Common myeloid progenitor, CD34-positive (primary cell): ENCODE measurements at regions not wholly inside any gene's neighbourhood (a gene's known extent, or its start where the extent isn't known, plus 50 kb on each side); places are given as distances from the start of the nearest gene placed in this dataset.

Experiments
- CTCF ChIA-PET: fragments of 350-600 bp; sonication (Branson Sonifier 250); formaldehyde crosslinking; loops from one replicate; lab custom pipeline; 2021; ENCODE audit warnings: antibody characterized with exemption; lab: Charles Lee
- POLR2A ChIA-PET: fragments of 350-600 bp; sonication (Branson Sonifier 250); formaldehyde crosslinking; loops from one replicate; lab custom pipeline; 2021; ENCODE audit warnings: antibody characterized with exemption; lab: Charles Lee
- DNase-seq, 3 donors: peaks; one replicate each; pipeline versions ENCODE4 v3.0.0 to v3.0.0-alpha.2; 2013
- H3K27ac ChIP-seq, 2 experiments: 1 replicate in 1 of 2; 2 replicates in 1 of 2; pipeline ENCODE4 v1.7.0; 2013; ENCODE audit warnings: inconsistent platforms in 2 of 2, low read length in 2 of 2, mild to moderate bottlenecking in 2 of 2, low read depth in 1 of 2, moderate library complexity in 1 of 2; ENCODE audit not compliant: severe bottlenecking in 2 of 2, insufficient read depth in 1 of 2, poor library complexity in 1 of 2
- H3K27me3 ChIP-seq, 5 experiments: replicated peaks in 2 of 5; 1 replicate in 3 of 5; 2 replicates in 2 of 5; pipeline versions ENCODE4 v1.6.1 to v1.7.0; 2013; ENCODE audit warnings: low read length in 4 of 5, mild to moderate bottlenecking in 2 of 5, moderate library complexity in 2 of 5, inconsistent platforms in 1 of 5; ENCODE audit not compliant: insufficient read depth in 5 of 5, control insufficient read depth in 4 of 5
- H3K36me3 ChIP-seq, 4 experiments: 1 replicate in 2 of 4; 2 replicates in 2 of 4; pipeline versions ENCODE4 v1.6.1 to v1.7.0; 2013; ENCODE audit warnings: low read length in 3 of 4, control low read depth in 1 of 4, mild to moderate bottlenecking in 1 of 4; ENCODE audit not compliant: control insufficient read depth in 4 of 4, insufficient read depth in 4 of 4
- H3K4me1 ChIP-seq, 4 experiments: 1 replicate in 3 of 4; 2 replicates in 1 of 4; pipeline versions ENCODE4 v1.6.1 to v1.7.1; 2013; ENCODE audit warnings: low read length in 3 of 4, mild to moderate bottlenecking in 3 of 4, control low read depth in 1 of 4, inconsistent platforms in 1 of 4, moderate library complexity in 1 of 4; ENCODE audit not compliant: control insufficient read depth in 4 of 4, insufficient read depth in 4 of 4; ENCODE audit errors: control extremely low read depth in 1 of 4
- H3K4me3 ChIP-seq, 7 experiments: 1 replicate in 4 of 7; 2 replicates in 3 of 7; pipeline versions ENCODE4 v1.5.1 to v1.7.0; 2013; ENCODE audit warnings: mild to moderate bottlenecking in 7 of 7, low read length in 6 of 7, moderate library complexity in 6 of 7, inconsistent platforms in 2 of 7, low read depth in 2 of 7, control low read depth in 1 of 7; ENCODE audit not compliant: insufficient read depth in 4 of 7, control insufficient read depth in 1 of 7; ENCODE audit errors: extremely low read depth in 1 of 7
- H3K9me3 ChIP-seq, 5 experiments: 1 replicate in 4 of 5; 2 replicates in 1 of 5; pipeline versions ENCODE4 v1.6.1 to v1.7.1; 2013; ENCODE audit warnings: low read length in 4 of 5, mild to moderate bottlenecking in 2 of 5, inconsistent platforms in 1 of 5, low read depth in 1 of 5, moderate library complexity in 1 of 5; ENCODE audit not compliant: control insufficient read depth in 4 of 5, insufficient read depth in 2 of 5; ENCODE audit errors: control extremely low read depth in 1 of 5
- WGBS: methylation state at CpG from one replicate; pipeline ENCODE4 v1.1.5; 2013; ENCODE audit not compliant: insufficient coverage; 5-methylcytosine and 5-hydroxymethylcytosine counted together

DNA sequence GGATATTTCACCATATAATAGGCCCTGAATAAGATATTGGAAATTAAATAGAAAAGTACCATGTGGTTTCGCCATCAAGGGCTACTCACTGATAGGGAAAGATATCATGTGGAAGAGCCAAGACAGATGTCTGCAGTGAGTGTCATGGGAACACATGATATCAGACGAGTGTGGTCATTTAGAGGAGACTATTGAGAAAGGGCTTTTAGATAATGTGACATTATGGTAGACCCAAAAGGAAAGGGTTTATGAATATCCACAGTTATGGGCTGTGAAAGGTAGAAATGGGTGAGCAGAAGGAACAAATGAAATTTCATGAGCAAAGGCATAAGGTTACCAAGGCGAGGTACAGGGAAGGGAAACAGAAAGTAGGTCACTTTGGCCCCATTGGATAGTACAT lies 182.3 kb upstream of the PRSS16 start:
- Histone ChIP-seq H3K27ac (no peak overlapping the region), H3K4me3 (no peak overlapping the region), H3K4me1 (no peaks in the 10 kb centered on the region), H3K36me3 (no peaks in the 10 kb centered on the region), H3K27me3 (peaks cover 0 to 10% (median 2%) of the 10 kb centered on the region in 5 experiments), H3K9me3 (no peaks in the 10 kb centered on the region)
- ChIA-PET POLR2A (no interaction called here), CTCF (no interaction called here)
- peak in 1 of 3 donors; percentile 2 for DNase-seq
- 93% methylated on average over 3 of the region's 3 CpGs for WGBS

DNA sequence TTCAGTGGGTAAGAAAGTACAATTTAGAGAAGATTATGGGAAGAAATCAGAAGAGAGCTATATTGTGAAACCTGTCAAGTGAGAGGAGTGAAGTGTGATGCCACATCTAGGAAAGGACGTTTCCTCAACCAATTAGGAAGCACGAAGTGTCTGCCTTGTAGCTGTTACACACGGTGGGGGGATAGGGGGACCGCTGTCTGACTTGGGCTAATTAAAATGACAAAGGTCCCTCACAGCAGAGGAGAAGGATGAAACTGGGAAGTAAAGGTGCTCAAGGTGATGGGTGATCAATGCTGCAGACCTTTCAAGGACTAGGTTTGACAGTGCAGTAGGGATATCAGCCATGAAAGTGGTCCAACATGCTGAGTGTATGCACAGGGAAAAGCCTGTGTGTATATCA lies 181.1 kb upstream of the PRSS16 start:
- H3K9me3 ChIP-seq, result no peaks in the 10 kb centered on the region
- WGBS, result 73% methylated on average over 4 of the region's 4 CpGs
- POLR2A ChIA-PET, result no interaction called here
- peaks cover 0 to 12% (median 3%) of the 10 kb centered on the region in 5 experiments for H3K27me3 ChIP-seq
- CTCF ChIA-PET, result no interaction called here
- no peak overlapping the region for H3K4me3 ChIP-seq
- no peaks in the 10 kb centered on the region for H3K36me3 ChIP-seq
- no peak for DNase-seq
- H3K27ac ChIP-seq, result no peak overlapping the region
- H3K4me1 ChIP-seq, result no peaks in the 10 kb centered on the region

DNA sequence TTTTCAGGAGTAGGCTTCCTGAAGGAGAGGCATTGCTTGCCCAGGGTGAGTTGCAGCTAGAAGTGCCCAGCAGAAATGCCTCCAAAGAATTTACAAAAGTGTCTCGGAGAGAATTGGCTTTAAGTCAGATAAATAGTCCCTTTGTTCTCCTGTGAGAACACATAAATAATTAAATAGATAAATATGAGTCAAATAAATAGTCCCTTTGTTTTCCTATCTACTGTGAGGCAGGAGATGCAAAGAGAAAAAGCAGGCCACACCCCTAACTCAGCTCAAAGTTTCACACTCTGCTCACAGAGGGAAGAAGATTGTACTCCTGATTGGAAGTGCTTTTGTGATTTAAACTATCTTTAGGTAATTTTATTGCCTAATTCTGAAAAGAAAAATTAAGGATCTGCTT lies 180.7 kb upstream of the PRSS16 start:
- H3K4me1 ChIP-seq, result no peaks in the 10 kb centered on the region
- H3K36me3 ChIP-seq, result no peaks in the 10 kb centered on the region
- ChIA-PET POLR2A (no interaction called here), CTCF (no interaction called here)
- H3K27ac ChIP-seq, result no peak overlapping the region
- no CpG with 5 or more reads among the region's 1 CpG for WGBS
- no peaks in the 10 kb centered on the region for H3K9me3 ChIP-seq
- peaks cover 0 to 13% (median 3%) of the 10 kb centered on the region in 5 experiments for H3K27me3 ChIP-seq
- no peak overlapping the region for H3K4me3 ChIP-seq
- no peak for DNase-seq

DNA sequence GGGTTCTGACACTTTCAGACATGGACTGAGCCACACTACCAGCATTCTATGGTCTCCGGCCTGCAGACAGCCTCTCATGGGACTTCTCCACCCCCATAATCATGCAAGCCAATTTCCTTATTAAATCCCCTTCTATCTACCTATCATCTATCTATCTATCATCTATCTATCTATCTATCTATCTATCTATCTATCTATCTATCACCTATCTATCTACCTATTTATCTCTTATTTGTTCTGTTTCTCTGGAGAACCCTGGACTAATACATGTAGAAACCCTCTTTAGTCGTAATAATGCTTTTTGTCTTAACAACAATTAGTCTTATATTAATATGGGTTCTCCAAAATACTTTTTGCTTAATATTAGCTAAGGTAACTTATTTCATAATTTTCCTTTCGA lies 174.1 kb upstream of the PRSS16 start:
- Histone ChIP-seq H3K4me1 (peaks cover 0 to 1% (median under 1%) of the 10 kb centered on the region in 4 experiments), H3K27ac (no peak overlapping the region), H3K36me3 (no peaks in the 10 kb centered on the region), H3K27me3 (peaks cover 3 to 34% (median 7%) of the 10 kb centered on the region in 5 experiments), H3K9me3 (no peaks in the 10 kb centered on the region), H3K4me3 (no peak overlapping the region)
- DNase-seq, result no peak
- POLR2A ChIA-PET, result no interaction called here
- CTCF ChIA-PET, result interaction anchor here (0.6 kb wide), 1 partner anchor 413 kb away, joined by 3 read pairs; no protein-coding TSS in a partner anchor
- 80% methylated on average over 1 of the region's 3 CpGs for WGBS

DNA sequence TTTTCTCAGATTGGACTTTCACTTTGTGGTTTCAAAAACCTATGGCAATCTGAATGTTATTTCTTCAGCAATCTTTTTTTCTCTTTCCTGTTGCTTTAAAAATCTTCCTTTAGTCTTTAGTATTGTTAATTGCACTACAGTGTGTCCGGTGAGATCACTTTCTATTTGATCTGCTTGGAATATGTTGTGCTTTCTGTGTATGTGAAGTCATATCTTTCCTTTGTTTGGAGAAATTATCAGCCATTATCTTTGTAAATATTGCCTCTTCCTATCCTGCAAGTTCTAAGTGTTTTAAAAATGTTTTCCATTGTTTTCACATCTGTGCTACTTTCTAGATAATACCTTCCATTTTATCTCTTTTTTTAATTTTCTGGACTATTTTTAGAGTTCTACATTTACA lies 171.4 kb upstream of the PRSS16 start:
- CTCF ChIA-PET, result no interaction called here
- DNase-seq, result no peak
- no peak overlapping the region for H3K4me3 ChIP-seq
- no CpG with 5 or more reads among the region's 1 CpG for WGBS
- H3K27ac ChIP-seq, result no peak overlapping the region
- no peaks in the 10 kb centered on the region for H3K36me3 ChIP-seq
- peaks cover 0 to 5% (median 4%) of the 10 kb centered on the region in 4 experiments for H3K4me1 ChIP-seq
- H3K27me3 ChIP-seq, result peaks cover 3 to 37% (median 5%) of the 10 kb centered on the region in 5 experiments
- POLR2A ChIA-PET, result no interaction called here
- no peaks in the 10 kb centered on the region for H3K9me3 ChIP-seq

DNA sequence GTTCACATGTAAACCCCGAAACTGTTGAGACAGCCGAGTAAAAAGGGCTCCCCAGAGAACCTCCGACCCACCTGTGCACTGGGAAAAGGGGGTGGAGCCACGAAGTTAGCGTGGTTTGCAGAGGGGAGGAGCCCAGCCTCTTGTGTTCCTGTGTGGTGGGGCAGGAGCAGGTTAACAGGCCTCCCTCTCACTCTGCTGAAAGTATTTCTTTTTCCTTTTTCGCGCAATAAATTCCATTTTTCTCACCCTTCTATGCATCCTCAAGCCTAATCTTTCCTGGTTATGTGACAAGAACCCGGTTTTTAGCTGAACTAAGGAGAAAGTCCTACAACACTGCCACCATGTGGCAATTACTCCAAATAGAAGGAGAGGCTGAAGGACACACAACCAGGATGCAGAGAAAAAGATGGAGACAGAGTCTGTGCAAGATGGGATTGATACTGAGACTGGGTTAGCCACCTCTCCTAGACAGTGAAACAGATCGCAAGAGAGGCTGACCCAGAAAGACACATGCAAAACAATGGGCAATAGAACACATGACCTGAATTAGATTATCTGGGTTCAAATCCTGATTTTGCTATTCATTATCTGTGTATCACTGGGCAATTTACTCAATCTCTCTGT lies 168.7 kb upstream of the PRSS16 start:
- CTCF ChIA-PET, result interaction anchor here (1.3 to 2.8 kb wide), 4 partner anchors 9 to 471 kb away, joined by 3 to 9 read pairs (median 6); no protein-coding TSS in a partner anchor
- peak overlapping the region in 6 of 7 experiments; percentile 43 to 79 (median 58) for H3K4me3 ChIP-seq
- 4% methylated on average over 9 of the region's 9 CpGs for WGBS

DNA sequence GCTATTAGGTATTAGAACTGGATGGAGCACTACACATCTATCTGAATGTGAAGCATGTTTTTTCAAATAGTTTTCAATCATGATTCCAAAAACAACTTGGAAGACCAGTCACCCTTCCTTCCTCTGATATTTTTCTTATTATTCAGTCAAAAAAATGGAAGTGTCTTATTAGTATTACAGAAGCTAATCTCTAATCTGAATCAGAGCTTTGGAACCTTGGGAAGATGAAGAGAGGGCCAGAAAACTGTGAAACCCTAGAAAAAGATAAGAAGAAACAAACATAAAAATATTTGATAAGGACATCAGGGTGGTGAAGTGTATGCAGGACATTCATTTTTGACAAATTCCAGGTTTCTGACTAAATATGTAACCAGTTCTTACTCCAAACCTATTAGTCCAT lies 166.3 kb upstream of the PRSS16 start:
- DNase-seq, result no peak
- no peaks in the 10 kb centered on the region for H3K36me3 ChIP-seq
- H3K4me1 ChIP-seq, result peaks cover 0 to 5% (median 4%) of the 10 kb centered on the region in 4 experiments
- CTCF ChIA-PET, result interaction anchor here (1.1 to 1.9 kb wide), 3 partner anchors 10 to 475 kb away, joined by 3 to 6 read pairs (median 4); no protein-coding TSS in a partner anchor
- H3K4me3 ChIP-seq, result no peak overlapping the region
- peaks cover 3 to 45% (median 15%) of the 10 kb centered on the region in 5 experiments for H3K27me3 ChIP-seq
- POLR2A ChIA-PET, result no interaction called here
- H3K9me3 ChIP-seq, result no peaks in the 10 kb centered on the region
- no peak overlapping the region for H3K27ac ChIP-seq

More for the DNA sequence above, 168.7 kb upstream of the PRSS16 start:
- H3K27me3 ChIP-seq, result peaks cover 3 to 45% (median 10%) of the 10 kb centered on the region in 5 experiments
- H3K9me3 ChIP-seq, result no peaks in the 10 kb centered on the region
- no peaks in the 10 kb centered on the region for H3K36me3 ChIP-seq
- DNase-seq, result peak; percentile 54 to 75 (median 69)
- peaks cover 0 to 5% (median 4%) of the 10 kb centered on the region in 4 experiments for H3K4me1 ChIP-seq
- POLR2A ChIA-PET, result interaction anchor here (0.6 kb wide), 1 partner anchor 11 kb away, joined by 3 read pairs; no protein-coding TSS in a partner anchor
- peak overlapping the region in 1 of 2 experiments; percentile 26 for H3K27ac ChIP-seq
